A549 (cell line): ENCODE measurements at regions not wholly inside any gene's neighbourhood (a gene's known extent, or its start where the extent isn't known, plus 50 kb on each side); places are given as distances from the start of the nearest gene placed in this dataset.

Experiments
- ATAC-seq, 2 experiments: fragments of 200-7000 bp in 1 of 2; fragments of >200 bp in 1 of 2; cut with Nextera tagmentation in 1 of 2; cut with Tn5 transposase in 1 of 2; 3 replicates each; pipeline versions ENCODE4 v1.8.0 to v1.9.1; 2018 to 2020; ENCODE audit warnings: mild to moderate bottlenecking in 1 of 2, moderate library complexity in 1 of 2
- CTCF ChIA-PET: fragments of 300-600 bp; sonication (Branson Sonifier 250); formaldehyde crosslinking; extraction: SDS; loops from one replicate; lab custom pipeline; 2021; ENCODE audit warnings: antibody characterized with exemption, inconsistent platforms; lab: Yijun Ruan, JAX
- POLR2A ChIA-PET: fragments of 350-600 bp; formaldehyde crosslinking; extraction: SDS; loops from one replicate; lab custom pipeline; 2021; ENCODE audit warnings: antibody characterized with exemption, inconsistent platforms; lab: Yijun Ruan, JAX
- DNase-seq, 2 experiments: peaks; one replicate each; pipeline versions ENCODE4 v3.0.0 to v3.0.0-alpha.2; 2011 to 2016; ENCODE audit warnings: low read depth in 1 of 2, low spot score in 1 of 2
- FAIRE-seq: peaks from 2 replicates; lab custom pipeline; 2011; peaks lifted over from hg19 to GRCh38; lab: Jason Lieb, UNC
- H3K27ac ChIP-seq, 2 experiments: fragments of >200 bp; sonication (Bioruptor Twin); formaldehyde crosslinking; 3 replicates each; pipeline ENCODE4 v1.5.1; 2016 to 2017
- H3K4me1 ChIP-seq: fragments of >200 bp; sonication (Bioruptor Twin); formaldehyde crosslinking; 3 replicates; pipeline ENCODE4 v1.6.1; 2016
- H3K4me2 ChIP-seq: fragments of >200 bp; sonication (Bioruptor Twin); formaldehyde crosslinking; 3 replicates; pipeline ENCODE4 v1.6.1; 2016
- H3K4me3 ChIP-seq: fragments of >200 bp; sonication (Bioruptor Twin); formaldehyde crosslinking; 3 replicates; pipeline ENCODE4 v1.5.1; 2016
- H3K9me3 ChIP-seq: fragments of >200 bp; sonication (Bioruptor Twin); formaldehyde crosslinking; 3 replicates; pipeline ENCODE4 v1.6.1; 2016
- EP300 ChIP-seq, 2 experiments: fragments of >200 bp; sonication (Bioruptor Twin); formaldehyde crosslinking; IDR thresholded peaks; 2 replicates in 1 of 2; 3 replicates in 1 of 2; pipeline ENCODE4 v1.6.1; 2016 to 2017
- FOSB ChIP-seq: fragments of 250-450 bp; sonication (Bioruptor Pico); IDR thresholded peaks from 2 replicates; pipeline ENCODE4 v1.5.0; 2020; ENCODE audit warnings: mild to moderate bottlenecking, moderate library complexity
- FOXS1 ChIP-seq: fragments of 250-450 bp; sonication (Bioruptor Pico); IDR thresholded peaks from 2 replicates; pipeline ENCODE4 v1.5.0; 2020; ENCODE audit warnings: mild to moderate bottlenecking, moderate library complexity
- HEYL ChIP-seq: fragments of 250-450 bp; sonication (Bioruptor Pico); IDR thresholded peaks from 2 replicates; pipeline ENCODE4 v1.8.0; 2021; ENCODE audit warnings: mild to moderate bottlenecking, moderate library complexity
- HOXA7 ChIP-seq: fragments of 250-450 bp; sonication (Bioruptor Pico); IDR thresholded peaks from 2 replicates; pipeline ENCODE4 v1.5.0; 2020; ENCODE audit warnings: mild to moderate bottlenecking, moderate library complexity
- HOXB13 ChIP-seq: fragments of 250-450 bp; sonication (Bioruptor Pico); IDR thresholded peaks from 2 replicates; pipeline ENCODE4 v1.5.0; 2020; ENCODE audit warnings: low read depth, mild to moderate bottlenecking, moderate library complexity
- HOXB5 ChIP-seq: fragments of 250-450 bp; sonication (Bioruptor Pico); IDR thresholded peaks from 2 replicates; pipeline ENCODE4 v1.5.0; 2020; ENCODE audit warnings: mild to moderate bottlenecking, moderate library complexity
- MAZ ChIP-seq: fragments of 150-350 bp; IDR thresholded peaks from 2 replicates; pipeline ENCODE4 v1.6.1; 2014; ENCODE audit warnings: antibody characterized with exemption, low read depth, low read length, borderline replicate concordance
- MYC ChIP-seq: IDR thresholded peaks from 2 replicates; pipeline ENCODE4 v1.6.1; 2012; ENCODE audit warnings: mild to moderate bottlenecking, inconsistent platforms, low read length, improper control_type of control experiment, borderline replicate concordance
- NR3C1 ChIP-seq: fragments of >200 bp; sonication (Bioruptor Twin); formaldehyde crosslinking; IDR thresholded peaks from 3 replicates; pipeline ENCODE4 v1.6.1; 2017
- POLR2A ChIP-seq: IDR thresholded peaks from 2 replicates; pipeline ENCODE4 v1.6.1; 2012; ENCODE audit warnings: mild to moderate bottlenecking, low read length
- POLR2AphosphoS2 ChIP-seq: conservative IDR thresholded peaks from 2 replicates; pipeline ENCODE4 v1.6.1; 2012; ENCODE audit warnings: low read length, improper control_type of control experiment, inconsistent platforms
- RAD21 ChIP-seq, 2 experiments: fragments of >200 bp in 1 of 2; sonication (Bioruptor Twin) in 1 of 2; formaldehyde crosslinking in 1 of 2; IDR thresholded peaks in 1 of 2; conservative IDR thresholded peaks in 1 of 2; 2 replicates in 1 of 2; 3 replicates in 1 of 2; pipeline ENCODE4 v1.6.1; 2012 to 2018; ENCODE audit warnings: inconsistent platforms in 1 of 2
- RCOR1 ChIP-seq: fragments of 150-350 bp; IDR thresholded peaks from 2 replicates; pipeline ENCODE4 v1.6.1; 2014; ENCODE audit warnings: antibody characterized with exemption, low read length, low read depth
- RNF2 ChIP-seq: fragments of 200-600 bp; sonication (generic); IDR thresholded peaks from 2 replicates; pipeline ENCODE4 v1.6.1; 2016; ENCODE audit warnings: low read depth, mild to moderate bottlenecking, antibody characterized with exemption, moderate library complexity, borderline replicate concordance
- SMC3 ChIP-seq: fragments of >200 bp; sonication (Bioruptor Twin); formaldehyde crosslinking; IDR thresholded peaks from 3 replicates; pipeline ENCODE4 v1.6.1; 2018; ENCODE audit warnings: inconsistent platforms
- SREBF2 ChIP-seq: fragments of 450-650 bp; IDR thresholded peaks from 2 replicates; pipeline ENCODE4 v1.6.1; 2014; ENCODE audit warnings: mild to moderate bottlenecking, moderate library complexity
- TFCP2L1 ChIP-seq: fragments of 250-450 bp; sonication (Bioruptor Pico); IDR thresholded peaks from 2 replicates; pipeline ENCODE4 v1.5.0; 2021; ENCODE audit warnings: mild to moderate bottlenecking
- ZFP36 ChIP-seq: fragments of 450-650 bp; IDR thresholded peaks from 2 replicates; pipeline ENCODE4 v1.6.1; 2014; ENCODE audit warnings: borderline replicate concordance; ENCODE audit not compliant: partially characterized antibody
- WGBS: methylation state at CpG from one replicate; pipeline ENCODE4 v1.1.6; 2017; ENCODE audit errors: missing lambda C conversion rate; 5-methylcytosine and 5-hydroxymethylcytosine counted together
- TF ChIP-seq, protein P1 (sequence below): fragments of 250-450 bp; sonication (Bioruptor Pico); IDR thresholded peaks from 2 replicates; pipeline ENCODE4 v1.5.0; 2020; ENCODE audit warnings: low read depth, mild to moderate bottlenecking, moderate library complexity
- TF ChIP-seq, protein P2 (sequence below): fragments of >200 bp; sonication (Bioruptor Twin); formaldehyde crosslinking; IDR thresholded peaks from 3 replicates; pipeline ENCODE4 v1.6.1; 2016
- TF ChIP-seq, protein P3 (sequence below): IDR thresholded peaks from 2 replicates; pipeline ENCODE4 v1.6.1; 2012; ENCODE audit warnings: low read depth, borderline replicate concordance
- TF ChIP-seq, protein P4 (sequence below): IDR thresholded peaks from 2 replicates; pipeline ENCODE4 v1.6.1; 2012
- TF ChIP-seq, protein P5 (sequence below): fragments of 200-600 bp; sonication (generic); IDR thresholded peaks from 2 replicates; pipeline ENCODE4 v1.6.1; 2016; ENCODE audit warnings: antibody characterized with exemption, mild to moderate bottlenecking, moderate library complexity

DNA sequence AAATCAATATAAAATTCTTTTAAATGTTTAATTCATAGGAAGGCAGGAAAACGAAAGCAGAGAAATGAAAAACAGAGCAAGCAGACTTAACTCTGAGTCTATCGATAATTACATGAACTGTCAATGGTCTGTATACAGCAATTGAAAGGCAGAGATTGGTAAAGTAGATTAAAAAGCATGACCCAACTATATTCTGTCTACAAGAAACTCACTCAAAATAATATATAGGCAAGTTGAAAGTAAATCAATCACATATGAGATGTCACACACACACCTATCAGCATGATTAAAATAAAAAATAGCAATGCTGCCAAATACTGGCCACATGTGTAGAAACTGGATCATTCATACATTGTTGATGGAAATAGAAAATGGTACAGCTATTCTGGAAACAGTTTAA, 136.4 kb upstream of the CYP1B1 start:
- ATAC-seq (no peak), FAIRE-seq (no peak)
- POLR2A ChIA-PET = no interaction called here

DNA sequence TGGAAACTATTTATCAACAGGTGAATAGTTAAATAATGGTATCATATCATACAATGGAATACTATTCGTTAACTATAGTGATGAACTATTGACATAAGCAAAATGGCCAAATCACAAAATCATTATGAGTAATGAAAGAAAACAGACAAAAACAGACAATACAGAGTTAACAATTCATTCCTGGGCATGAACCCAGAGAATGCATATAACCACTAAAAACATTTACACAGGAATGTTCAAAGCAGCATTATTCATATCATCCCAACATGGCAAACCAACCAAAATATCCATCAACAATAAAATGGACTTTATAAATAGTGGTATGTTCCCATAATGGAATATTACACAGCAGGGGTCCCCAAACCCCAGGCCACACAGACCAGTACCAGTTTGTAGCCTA, 131.2 kb upstream of the CYP1B1 start:
- Histone ChIP-seq H3K4me1 (no peaks in the 10 kb centered on the region), H3K27ac (no peak overlapping the region), H3K9me3 (no peaks in the 10 kb centered on the region), H3K4me2 (no peak overlapping the region), H3K4me3 (no peak overlapping the region)
- POLR2A ChIA-PET = no interaction called here
- no peak for ATAC-seq
- CTCF ChIA-PET = no interaction called here
- no peak for TF ChIP-seq HEYL (CRISPR knock-in tag)
- no peak for TF ChIP-seq HOXA7 (CRISPR knock-in tag)
- no peak for TF ChIP-seq SMC3
- TF ChIP-seq, protein P1, sequence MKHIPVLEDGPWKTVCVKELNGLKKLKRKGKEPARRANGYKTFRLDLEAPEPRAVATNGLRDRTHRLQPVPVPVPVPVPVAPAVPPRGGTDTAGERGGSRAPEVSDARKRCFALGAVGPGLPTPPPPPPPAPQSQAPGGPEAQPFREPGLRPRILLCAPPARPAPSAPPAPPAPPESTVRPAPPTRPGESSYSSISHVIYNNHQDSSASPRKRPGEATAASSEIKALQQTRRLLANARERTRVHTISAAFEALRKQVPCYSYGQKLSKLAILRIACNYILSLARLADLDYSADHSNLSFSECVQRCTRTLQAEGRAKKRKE (CRISPR knock-in tag) = no peak
- TF ChIP-seq TFCP2L1 (CRISPR knock-in tag) = no peak
- TF ChIP-seq, protein P2, sequence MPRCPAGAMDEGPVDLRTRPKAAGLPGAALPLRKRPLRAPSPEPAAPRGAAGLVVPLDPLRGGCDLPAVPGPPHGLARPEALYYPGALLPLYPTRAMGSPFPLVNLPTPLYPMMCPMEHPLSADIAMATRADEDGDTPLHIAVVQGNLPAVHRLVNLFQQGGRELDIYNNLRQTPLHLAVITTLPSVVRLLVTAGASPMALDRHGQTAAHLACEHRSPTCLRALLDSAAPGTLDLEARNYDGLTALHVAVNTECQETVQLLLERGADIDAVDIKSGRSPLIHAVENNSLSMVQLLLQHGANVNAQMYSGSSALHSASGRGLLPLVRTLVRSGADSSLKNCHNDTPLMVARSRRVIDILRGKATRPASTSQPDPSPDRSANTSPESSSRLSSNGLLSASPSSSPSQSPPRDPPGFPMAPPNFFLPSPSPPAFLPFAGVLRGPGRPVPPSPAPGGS = no peak
- no peak for TF ChIP-seq NR3C1
- no peak for TF ChIP-seq MAZ
- no peak for TF ChIP-seq FOSB (CRISPR knock-in tag)
- TF ChIP-seq, protein P3, sequence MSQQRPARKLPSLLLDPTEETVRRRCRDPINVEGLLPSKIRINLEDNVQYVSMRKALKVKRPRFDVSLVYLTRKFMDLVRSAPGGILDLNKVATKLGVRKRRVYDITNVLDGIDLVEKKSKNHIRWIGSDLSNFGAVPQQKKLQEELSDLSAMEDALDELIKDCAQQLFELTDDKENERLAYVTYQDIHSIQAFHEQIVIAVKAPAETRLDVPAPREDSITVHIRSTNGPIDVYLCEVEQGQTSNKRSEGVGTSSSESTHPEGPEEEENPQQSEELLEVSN = no peak
- TF ChIP-seq POLR2A = no peak
- no peak for TF ChIP-seq HOXB13 (CRISPR knock-in tag)
- no peak for TF ChIP-seq ZFP36
- TF ChIP-seq, protein P4, sequence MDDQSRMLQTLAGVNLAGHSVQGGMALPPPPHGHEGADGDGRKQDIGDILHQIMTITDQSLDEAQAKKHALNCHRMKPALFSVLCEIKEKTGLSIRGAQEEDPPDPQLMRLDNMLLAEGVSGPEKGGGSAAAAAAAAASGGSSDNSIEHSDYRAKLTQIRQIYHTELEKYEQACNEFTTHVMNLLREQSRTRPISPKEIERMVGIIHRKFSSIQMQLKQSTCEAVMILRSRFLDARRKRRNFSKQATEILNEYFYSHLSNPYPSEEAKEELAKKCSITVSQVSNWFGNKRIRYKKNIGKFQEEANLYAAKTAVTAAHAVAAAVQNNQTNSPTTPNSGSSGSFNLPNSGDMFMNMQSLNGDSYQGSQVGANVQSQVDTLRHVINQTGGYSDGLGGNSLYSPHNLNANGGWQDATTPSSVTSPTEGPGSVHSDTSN = no peak
- FAIRE-seq = peak; percentile 43
- DNase-seq = no peak
- WGBS = 74% methylated on average over 1 of the region's 1 CpG

More for the DNA sequence above, 136.4 kb upstream of the CYP1B1 start:
- no peak overlapping the region for H3K27ac ChIP-seq
- DNase-seq = no peak
- 85% methylated on average over 2 of the region's 2 CpGs for WGBS
- CTCF ChIA-PET = no interaction called here
- H3K4me2 ChIP-seq = no peak overlapping the region
- TF ChIP-seq SREBF2 (no peak), POLR2AphosphoS2 (no peak), FOXS1 (CRISPR knock-in tag) (no peak), EP300 (IDR thresholded peaks at IDR 0.05) (no peak), HOXB5 (no peak), RCOR1 (no peak), RAD21 (conservative IDR thresholded peaks at IDR 0.05 in 1 of 2, IDR thresholded peaks at IDR 0.05 in 1 of 2) (no peak), HEYL (CRISPR knock-in tag) (no peak), MYC (no peak), RNF2 (no peak)
- TF ChIP-seq, protein P5, sequence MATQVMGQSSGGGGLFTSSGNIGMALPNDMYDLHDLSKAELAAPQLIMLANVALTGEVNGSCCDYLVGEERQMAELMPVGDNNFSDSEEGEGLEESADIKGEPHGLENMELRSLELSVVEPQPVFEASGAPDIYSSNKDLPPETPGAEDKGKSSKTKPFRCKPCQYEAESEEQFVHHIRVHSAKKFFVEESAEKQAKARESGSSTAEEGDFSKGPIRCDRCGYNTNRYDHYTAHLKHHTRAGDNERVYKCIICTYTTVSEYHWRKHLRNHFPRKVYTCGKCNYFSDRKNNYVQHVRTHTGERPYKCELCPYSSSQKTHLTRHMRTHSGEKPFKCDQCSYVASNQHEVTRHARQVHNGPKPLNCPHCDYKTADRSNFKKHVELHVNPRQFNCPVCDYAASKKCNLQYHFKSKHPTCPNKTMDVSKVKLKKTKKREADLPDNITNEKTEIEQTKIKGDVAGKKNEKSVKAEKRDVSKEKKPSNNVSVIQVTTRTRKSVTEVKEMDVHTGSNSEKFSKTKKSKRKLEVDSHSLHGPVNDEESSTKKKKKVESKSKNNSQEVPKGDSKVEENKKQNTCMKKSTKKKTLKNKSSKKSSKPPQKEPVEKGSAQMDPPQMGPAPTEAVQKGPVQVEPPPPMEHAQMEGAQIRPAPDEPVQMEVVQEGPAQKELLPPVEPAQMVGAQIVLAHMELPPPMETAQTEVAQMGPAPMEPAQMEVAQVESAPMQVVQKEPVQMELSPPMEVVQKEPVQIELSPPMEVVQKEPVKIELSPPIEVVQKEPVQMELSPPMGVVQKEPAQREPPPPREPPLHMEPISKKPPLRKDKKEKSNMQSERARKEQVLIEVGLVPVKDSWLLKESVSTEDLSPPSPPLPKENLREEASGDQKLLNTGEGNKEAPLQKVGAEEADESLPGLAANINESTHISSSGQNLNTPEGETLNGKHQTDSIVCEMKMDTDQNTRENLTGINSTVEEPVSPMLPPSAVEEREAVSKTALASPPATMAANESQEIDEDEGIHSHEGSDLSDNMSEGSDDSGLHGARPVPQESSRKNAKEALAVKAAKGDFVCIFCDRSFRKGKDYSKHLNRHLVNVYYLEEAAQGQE = no peak
- TF ChIP-seq, protein P2 = no peak
- TF ChIP-seq, all 56 proteins: peak for 0
- Histone ChIP-seq H3K4me1 (peaks cover 33% of the 10 kb centered on the region), H3K4me3 (no peak overlapping the region), H3K9me3 (no peaks in the 10 kb centered on the region)
